NCI-H460 (cell line): ENCODE measurements at regions not wholly inside any gene's neighbourhood (a gene's known extent, or its start where the extent isn't known, plus 50 kb on each side); places are given as distances from the start of the nearest gene placed in this dataset.
"Not testable (repeated sequence)": the region's sequence is repeated elsewhere in the genome, so short reads cannot be mapped to it uniquely, and the experiment has no call there.

ENCODE experiments used
- DNase-seq: peaks from one replicate; pipeline ENCODE4 v3.0.0-alpha.2; 2016; ENCODE audit warnings: low read depth; ENCODE audit errors: extremely low read depth

DNA sequence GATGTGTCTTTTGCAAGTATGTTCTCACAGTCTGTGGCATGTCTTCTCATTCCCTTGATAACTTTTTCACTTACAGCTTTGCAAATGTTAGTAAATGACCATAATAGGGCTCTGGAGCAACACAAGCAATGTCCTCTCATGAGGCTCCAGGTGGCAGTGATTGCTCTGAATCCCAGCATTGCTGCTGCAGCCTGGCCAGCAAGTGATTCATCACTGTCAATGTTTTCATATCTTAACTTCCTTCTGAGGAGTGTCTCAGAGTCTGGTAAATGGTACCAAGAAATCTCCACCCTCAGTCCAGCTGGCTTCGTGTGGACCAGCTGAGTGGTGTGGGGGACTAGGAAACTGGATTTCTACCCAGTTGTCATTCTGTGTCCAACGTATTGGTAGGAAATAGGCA lies 139.6 kb downstream of the MYLK4 start:
- DNase-seq: no peak

DNA sequence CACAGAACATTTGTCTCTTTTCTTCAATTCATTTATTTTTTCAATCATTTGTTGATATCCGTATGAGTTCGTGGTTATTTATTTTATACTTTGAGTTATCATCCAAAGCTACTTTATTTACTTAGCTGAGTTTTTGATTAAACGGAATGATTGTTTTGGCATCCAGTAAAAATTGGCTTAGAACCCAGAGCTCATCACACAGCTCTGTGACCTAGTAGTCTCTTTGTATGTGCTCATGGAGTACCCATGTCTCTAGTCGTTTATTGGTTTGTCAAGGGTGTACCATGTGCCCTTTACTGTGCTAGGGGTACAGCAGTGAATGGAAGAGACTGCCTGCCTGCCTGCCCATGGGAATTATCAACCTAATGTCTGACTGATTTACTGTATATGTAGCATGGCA lies 142.2 kb downstream of the MYLK4 start:
- no peak for DNase-seq

DNA sequence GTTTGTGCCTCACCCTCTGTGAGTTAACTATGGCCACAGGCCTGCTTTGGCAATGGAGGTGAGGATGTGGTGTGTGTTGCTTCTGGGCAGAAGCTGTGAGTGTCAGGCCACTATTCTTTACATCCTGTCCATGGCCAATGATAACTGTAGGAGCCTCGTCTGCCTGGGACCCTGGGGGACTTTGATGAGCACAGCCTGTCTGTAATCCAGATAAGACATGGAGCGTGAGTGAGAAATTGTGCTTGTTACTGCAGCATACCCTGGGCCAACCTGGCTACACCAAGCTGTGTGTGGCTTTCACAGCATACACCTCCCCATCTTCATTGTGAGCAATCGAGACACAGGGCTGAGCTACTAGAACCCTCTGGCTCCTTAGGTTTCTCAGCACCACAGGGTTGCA lies 150.4 kb downstream of the MYLK4 start:
- no peak for DNase-seq

DNA sequence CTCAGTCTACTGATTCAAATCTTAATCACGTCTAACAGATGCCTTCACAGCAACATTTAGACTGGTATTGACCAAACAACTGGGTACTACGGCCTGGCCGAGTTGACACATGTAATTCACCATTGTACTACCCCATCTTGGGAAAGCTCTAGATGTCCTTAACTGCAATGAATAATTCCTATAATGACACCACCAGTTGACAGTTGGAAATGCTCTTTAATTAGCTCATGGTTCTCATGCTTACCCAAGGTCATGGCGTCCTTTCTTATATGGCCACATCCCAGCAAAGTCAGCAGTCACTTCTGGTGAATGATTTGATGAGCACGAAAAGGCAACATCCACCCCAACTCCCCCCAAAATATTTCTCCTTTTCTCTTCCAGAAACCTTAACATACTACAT lies 150.9 kb downstream of the MYLK4 start:
- no peak for DNase-seq

DNA sequence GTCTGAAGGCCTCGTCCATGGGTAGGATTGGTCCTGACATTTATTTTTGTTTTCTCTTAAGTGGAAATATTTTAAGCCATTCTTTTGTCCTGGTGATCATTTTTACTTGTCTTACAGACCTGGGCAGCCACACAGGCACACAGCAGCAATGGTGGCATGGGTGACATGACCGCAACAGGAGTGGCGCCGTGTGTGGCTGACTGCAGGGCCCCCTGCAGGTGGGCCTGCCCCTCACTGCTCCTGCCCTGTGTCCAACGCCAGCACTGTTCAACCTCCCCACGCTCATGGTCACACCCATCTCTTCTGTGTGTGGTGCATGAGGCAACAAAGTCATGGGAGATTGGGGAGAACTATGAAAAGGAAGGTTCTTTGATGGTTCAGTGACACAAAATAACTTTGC lies 151.9 kb downstream of the MYLK4 start:
- DNase-seq: no peak

DNA sequence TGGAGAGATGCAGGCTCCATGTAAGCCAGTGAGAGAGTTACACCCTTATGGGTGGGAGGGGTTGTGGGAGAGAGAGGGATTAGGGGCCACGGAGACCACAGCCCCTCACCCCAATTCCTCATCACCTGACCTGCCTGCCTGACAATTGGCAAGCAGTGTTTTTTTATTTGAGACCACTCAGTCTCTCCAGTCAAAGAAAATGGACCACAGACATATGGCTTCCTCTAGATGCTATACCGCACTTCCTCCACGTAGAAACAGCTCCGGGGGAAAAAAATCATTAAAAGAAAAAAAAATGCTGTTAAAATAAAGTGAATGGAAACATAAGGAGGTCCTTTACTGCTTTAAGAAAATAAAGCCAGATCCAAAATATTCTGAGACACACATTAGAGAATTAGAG lies 152.7 kb downstream of the MYLK4 start:
- no peak for DNase-seq

DNA sequence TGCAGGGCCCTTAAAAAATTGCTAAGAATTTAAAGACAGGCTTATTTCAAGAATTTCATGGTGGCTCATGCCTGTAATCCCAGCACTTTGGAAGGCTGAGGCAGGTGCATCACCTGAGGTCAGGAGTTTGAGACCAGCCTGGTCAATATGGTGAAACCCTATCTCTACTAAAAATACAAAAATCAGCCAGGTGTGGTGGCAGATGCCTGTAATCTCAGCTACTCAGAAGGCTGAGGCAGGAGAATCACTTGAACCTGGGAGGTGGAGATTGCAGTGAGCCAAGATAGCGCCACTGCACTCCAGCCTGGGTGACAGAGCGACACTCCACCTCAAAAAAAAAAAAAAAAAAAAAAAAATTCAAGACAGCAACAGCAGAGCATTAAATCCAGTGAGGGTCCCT lies 153.3 kb downstream of the MYLK4 start:
- not testable (repeated sequence) for DNase-seq

DNA sequence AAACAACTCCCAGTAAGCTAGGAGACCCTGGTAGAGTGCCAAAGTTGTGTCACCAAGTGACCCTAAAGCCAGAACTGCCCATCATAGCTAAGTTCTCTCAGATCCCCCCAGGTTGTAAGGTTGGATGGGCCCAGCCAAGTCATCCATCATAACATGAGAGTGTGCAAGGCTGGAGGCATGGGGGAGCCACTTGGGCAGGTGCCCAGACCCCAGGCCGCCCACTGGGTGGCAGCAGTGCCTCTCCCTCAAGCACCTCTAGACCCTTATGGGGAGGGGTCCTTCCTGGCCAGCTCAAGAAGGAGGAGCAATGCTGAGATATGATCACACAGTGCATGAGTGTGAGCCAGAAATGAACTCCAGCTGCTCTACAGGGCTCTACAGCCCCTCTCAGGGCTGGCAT lies 154.5 kb downstream of the MYLK4 start:
- DNase-seq: peak; percentile 6

DNA sequence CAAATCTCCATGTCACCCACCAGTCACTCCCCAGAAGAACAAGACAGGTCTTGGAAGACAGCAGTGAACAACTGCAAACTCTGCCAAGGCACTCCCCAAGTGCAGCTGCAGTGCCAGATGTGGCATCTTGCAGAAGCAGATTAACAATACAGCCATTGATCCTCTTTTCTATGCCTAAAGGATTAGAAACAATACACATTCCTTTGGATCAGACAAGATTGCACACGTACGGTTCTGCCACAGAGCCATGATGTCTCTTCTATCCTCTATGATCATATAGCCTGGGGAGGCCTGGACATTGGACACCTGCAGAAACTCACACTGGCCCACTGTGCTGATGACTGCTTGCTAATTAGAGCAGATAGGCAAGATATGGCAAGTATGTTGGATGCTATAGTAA lies 155.9 kb downstream of the MYLK4 start:
- no peak for DNase-seq

DNA sequence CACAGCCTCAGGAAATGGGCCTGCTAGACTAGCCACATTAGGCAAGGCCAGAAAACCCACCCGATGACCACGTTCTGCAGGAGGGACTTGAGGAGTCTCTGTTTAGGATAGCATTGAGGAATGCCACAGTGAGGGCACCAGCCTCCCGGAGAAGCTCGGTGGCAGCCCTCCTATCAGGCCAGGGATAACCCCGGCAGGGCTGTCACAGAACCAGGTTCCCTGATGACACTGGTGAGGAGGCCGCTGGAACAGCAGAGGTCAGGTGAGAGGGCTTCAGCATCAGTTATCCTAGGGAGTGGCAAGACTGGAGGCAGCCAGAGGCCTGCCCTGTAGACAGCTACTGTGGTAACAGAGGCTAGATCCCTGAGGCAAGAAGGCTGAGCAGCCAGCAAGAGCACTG lies 157.6 kb downstream of the MYLK4 start:
- DNase-seq: no peak

DNA sequence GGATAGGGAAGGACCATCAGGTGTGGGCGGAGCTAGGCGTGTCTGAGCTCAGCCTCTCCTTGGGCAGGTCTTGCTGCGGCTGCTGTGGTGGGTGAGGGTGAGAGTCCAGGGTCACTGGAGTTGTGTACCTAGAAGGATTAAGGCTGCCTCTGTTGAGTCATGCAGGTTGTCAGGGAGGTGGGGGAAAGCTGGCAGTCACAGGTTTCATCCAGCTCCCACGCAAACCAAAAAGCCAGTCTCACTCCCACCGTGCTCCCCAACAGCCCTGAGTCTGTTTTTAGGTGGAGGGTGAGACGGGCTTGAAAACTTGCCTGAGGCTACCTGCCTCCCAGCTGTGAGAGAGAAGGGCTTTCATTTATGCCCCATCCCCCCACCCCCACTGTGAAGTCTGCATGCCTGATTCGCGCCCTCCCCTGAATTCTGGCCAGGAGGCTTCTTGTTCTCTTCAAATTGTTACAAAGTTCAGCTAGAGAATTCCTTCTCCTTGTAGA lies 161.5 kb downstream of the MYLK4 start:
- no peak for DNase-seq

DNA sequence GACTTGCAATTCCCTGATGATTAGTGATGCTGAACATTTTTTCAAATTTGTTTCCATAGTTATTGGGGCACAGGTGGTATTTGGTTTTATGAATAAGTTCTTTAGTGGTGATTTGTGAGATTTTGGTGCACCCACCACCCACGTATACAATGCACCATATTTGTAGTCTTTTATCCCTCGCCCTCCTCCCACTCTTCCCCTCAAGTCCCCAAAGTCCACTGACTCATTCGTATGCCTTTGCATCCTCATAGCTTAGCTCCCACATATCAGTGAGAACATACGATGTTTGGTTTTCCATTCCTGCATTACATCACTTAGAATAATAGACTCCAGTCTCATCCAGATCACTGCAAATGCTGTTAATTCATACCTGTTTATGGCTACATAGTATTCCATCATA lies 167.3 kb downstream of the MYLK4 start:
- DNase-seq: no peak

DNA sequence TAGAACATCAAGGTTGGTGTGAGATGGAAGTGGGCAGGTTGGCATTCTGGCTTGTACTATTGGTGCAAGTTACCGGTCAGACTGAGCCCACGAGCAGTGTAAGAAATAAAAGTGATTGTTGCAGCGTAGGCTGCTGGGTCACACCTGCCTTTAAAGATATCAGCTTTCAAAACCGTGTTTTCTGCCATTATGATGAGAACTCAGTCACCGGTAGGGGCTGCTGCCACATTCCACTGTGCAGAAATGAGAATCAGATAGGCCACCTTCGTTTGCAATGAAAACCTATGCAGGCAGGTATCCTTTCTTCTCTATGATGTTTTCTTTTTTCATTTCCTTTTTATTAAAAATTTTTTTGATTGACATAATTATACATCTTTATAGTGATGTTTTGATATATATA lies 168.5 kb downstream of the MYLK4 start:
- no peak for DNase-seq

DNA sequence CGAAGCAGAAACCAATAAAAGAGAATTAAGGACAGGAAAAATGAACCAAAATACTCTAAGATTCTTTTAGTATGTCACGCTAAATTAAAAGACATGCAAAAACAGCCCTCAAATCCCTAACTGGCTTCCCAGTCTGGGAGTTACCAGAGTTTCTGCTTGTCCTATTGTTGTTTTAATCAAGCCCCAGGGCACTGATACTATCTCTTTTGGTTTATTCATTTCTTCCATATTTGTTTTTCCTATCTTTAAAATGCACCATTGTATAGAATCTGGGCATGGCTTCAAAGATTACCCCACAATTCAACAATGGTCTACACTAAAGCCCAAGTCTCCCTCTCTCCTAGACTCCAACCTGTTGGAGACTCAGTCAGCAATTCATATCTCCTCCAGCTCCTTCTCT lies 169.1 kb downstream of the MYLK4 start:
- DNase-seq: no peak

DNA sequence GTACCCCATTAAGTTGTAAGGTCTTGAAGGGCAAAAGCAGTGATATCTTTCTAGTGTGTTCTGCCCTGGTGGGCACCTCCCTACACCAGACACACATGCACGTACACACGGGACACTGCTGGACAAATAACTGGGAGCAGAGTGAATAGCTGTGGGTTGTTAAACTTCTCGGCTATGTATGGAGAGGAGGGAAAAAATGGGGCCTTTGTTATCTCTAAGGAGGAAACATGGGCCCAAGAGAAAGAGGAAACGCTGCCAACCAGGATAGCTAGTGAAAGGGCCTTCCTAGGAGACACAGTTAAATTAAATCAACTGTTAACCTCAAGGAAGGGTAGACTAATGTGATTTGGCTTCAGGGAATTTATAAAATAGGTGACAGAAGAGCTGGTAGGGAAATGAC lies 169.7 kb downstream of the MYLK4 start:
- no peak for DNase-seq

DNA sequence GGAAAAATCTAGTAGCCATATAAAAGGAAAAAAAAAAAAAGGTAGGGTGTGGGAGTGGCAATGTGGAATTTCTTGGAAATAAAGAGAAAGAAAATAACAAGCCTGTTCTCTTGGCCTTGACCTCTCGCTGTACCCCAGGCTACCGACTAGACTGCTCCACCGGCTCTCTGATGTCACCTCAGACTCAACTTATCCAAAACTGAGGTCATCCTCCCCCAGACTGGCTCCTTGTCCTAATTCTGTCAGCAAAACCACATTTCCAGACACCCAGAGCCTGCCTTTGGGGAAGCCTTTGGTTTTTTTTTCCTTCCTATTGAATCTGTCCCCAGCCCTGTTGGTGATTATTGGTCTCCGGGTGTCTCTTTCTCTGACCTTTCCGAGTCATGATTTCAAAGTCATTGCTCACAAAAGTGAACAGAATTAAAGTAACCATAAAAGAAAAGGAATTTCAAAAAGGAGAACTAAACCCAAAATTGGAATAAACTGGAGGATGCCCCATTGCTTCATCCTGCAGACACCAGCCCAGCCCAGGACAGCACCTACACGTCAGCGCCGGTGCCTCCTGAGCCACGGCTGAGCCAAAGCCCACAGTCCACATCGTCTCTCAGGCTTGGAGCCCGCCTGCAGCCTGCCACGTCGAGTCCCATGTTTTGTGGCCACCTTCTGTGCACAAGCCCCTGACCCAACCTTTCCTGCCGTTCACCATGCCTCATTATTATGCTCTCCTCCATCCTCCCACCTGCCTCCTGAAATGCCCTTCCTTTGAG lies 170.7 kb downstream of the MYLK4 start:
- no peak for DNase-seq

DNA sequence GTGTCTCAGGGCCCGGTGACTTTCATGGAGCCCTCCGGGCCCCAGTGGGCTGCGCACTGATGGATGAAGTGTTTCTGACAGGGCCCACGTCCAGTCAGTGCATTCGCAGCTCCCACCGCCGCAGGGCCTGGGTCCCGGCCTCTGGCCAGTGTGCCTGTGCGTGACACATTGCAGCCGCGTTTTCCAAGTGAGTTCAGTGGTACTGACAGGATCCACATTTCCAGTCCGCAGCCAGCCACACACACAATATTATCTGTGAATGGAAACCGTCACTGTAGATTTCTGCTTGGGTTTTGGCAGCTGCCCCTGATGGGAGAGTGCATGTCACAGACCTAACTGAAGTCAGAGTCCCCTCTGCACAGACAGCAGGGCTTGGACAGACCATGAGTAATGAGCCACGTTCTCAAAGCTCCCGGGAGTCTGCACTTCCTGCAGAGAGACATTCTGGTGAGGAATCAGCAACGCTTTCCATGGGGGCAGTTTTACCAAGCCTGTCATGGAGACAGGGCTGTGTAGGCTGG lies 171.4 kb downstream of the MYLK4 start:
- DNase-seq: no peak

DNA sequence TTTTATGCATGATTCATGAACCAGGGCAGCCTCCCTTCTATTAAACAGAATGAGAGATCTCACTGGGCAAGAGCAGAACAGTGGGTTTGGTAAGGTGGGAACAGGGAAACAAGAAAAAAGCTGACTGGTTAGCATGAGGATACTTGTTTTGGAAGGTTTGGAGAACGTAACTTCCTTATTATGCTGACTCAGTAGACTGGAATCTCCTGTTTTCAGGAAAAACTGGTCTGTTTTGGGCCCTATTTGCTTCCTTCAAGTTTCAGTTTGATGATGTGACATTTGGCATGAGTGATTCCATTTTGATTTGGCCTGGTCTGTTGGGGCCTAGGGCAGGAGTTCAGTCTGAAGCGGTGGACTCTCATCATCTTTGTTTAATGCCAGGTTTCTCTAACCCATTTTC lies 172.0 kb downstream of the MYLK4 start:
- no peak for DNase-seq

DNA sequence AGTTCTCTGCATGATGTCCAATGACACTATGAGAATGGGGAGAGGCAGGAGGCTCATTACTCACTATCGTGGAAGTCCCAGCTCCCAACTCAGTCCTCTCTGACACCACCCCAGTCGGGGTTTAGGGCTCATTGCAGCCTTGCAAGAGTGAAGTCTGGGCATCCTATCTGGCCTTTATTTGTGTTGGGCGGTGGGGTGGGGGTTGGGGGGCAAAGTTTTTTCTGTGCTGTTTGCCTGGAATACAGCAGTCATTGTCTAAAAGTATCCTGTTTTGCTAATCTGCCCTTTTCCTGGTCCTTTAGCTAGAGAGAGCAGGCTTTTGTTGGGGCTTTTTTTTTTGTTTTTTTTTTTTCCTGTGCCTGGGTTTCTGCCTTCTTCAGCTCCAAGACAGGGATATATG lies 174.2 kb downstream of the MYLK4 start:
- DNase-seq: no peak

DNA sequence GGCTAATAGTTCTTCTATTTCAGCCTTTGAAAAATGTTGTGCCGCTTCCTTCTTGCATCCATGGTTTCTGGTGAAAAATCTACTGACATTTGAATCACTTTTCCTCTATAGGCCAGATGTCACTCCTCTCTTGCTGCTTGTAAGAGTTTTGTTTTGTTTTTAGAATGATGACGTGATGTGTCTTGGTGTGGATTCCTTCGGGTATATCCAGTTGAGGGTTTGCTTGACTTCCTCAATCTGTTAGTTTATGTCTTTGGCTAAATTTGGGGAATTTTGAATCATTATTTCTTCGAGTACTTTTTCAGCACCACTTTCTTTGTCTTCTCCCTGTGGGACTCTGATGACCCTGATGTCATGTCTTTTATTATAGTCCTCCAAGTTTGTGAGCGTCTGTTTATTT lies 175.5 kb downstream of the MYLK4 start:
- DNase-seq: no peak

DNA sequence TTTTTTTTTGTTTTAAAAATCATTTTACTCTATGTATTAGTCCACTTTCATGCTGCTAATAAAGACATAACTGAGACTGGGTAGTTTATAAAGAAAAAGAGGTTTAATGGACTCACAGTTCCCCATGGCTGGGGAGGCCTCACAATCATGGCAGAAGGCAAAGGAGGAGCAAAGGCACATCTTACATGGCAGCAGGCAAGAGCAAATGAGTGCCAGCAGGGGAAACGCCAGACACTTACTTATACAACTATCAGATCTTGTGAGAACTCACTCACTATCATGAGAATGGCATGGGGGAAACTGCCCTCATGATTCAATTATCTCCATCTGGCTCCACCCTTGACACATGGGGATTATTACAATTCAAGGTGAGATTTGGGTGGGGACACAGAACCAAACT lies 181.3 kb downstream of the MYLK4 start:
- DNase-seq: not testable (repeated sequence)

DNA sequence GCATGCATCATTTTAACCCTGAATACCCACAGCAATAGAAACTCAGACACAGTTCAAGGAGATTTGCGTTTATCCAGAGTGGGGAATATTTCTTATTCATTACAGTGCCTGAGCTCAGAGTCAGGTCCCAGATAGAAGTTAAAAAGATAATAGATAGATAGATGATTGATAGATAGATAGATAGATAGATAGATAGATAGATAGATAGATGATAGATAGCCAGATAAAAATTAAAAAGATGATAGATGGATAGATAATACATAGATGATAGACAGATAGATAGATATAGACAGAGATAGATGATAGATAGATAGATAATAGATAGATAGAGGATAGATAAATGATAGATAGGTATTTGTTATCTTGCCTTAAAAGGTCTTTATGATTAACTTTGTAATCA lies 184.7 kb downstream of the MYLK4 start:
- no peak for DNase-seq

DNA sequence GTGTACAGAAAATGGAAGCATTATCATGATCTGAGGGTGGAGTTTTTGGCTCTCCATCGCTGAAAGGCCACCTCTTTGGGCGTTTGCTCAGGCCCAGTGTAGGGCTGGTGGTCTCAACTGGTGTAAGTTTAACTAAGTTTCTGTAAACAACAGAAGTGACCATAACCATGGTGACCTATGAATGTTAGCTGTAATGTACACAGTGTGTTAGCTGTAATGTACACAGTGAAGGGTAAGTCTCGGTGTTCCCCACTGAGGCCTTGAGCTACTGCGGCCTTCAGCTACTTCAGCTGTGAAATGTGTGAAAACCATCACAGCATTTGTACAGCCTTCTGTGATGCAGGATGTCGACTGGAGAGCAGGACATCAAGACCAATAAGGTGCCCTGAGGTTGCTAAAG lies 185.2 kb downstream of the MYLK4 start:
- no peak for DNase-seq
